Occipital lobe (tissue), 1 donor: ENCODE measurements at regions not wholly inside any gene's neighbourhood (a gene's known extent, or its start where the extent isn't known, plus 50 kb on each side); places are given as distances from the start of the nearest gene placed in this dataset.
"Not testable (repeated sequence)": the region's sequence is repeated elsewhere in the genome, so short reads cannot be mapped to it uniquely, and the experiment has no call there.

ENCODE experiments used
- DNase-seq: peaks from one replicate; lab custom pipeline; 2025; lab: John Stamatoyannopoulos, UW

DNA sequence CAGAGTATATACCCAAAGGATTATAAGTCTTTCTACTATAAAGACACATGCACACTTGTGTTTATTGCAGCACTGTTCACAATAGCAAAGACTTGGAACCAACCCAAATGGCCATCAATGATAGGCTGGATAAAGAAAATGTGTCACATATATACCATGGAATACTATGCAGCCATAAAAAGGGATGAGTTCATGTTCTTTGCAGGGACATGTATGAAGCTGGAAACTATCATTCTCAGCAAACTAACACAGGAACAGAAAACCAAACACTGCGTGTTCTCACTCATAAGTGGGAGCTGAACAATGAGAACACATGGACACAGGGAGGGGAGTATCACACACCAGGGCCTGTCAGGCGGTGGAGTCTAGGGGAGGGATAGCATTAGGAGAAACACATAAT, 281.7 kb upstream of the MEF2C start:
- not testable (repeated sequence) for DNase-seq

DNA sequence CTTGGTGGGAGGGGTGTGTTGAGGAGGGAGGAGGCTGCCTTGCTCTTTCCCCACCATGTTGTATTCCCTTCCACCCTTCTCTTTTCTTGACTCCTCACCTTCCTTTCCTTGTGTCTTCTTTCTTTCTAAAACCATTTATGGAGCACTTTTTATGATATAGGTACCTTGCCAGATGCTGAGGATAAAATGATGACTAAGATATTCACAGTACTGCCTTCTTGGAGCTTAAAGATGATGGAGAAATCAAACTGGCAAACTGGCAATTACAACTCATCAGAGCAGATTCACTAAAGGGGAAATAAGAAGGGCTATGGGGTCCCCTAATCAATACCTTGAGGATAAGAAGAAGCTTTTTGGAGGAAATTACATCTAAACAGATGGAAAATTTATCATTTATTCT, 273.2 kb upstream of the MEF2C start:
- DNase-seq = no peak

DNA sequence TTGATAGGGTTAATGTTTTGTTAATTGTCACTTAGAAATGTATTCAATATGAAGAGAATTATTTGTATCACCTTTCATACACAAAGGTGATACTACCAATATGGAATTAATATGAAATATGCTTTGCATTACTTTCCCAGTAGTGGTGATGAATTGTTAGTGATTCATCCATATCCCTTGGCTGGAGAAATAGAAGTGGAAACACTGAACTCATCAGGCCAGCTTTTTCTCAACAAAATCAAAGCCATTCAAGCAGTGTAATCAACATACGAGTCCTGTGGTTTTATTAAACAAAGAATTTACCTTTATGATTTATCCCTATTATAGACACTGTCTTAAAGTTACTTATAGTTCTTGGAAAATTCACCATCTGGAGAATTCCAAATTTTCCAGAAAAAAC, 264.0 kb upstream of the MEF2C start:
- DNase-seq = no peak

DNA sequence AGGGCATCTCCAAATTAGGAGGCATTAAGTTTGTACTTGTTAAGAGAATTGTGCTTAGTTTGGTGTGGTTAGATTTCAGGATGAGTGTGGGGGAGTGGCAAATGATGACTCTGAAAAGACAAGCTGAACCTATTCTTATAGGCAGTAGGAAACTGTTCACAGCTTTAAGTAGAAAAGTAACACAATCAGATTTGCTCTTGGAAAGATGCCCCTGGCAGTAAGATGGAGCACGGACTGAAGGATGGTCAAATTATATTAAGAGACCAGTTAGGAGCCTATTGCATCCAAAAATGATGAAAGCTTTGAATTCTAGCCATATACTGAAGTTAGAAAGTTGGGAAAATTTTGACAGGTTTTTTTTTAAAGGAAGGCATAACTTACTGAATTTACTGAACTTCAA, 254.2 kb upstream of the MEF2C start:
- DNase-seq = no peak

DNA sequence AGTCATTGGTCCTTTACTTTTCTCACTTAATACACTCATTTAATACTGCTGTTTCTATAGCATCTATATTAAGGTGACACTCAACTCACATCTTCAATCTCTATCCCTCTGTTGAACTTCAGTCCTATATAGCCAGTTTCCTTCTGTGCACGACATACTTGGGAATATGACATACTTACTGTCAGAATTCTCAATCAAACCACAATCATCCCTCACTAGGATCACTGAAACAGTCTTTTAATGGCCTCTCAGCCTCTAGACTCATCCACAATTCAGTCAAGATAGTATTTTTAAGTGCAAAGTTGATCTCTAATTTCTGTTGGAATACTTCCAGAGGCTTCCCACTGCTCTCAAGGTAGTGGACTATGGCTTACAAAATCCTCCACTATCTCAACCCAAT, 251.0 kb upstream of the MEF2C start:
- DNase-seq = no peak

DNA sequence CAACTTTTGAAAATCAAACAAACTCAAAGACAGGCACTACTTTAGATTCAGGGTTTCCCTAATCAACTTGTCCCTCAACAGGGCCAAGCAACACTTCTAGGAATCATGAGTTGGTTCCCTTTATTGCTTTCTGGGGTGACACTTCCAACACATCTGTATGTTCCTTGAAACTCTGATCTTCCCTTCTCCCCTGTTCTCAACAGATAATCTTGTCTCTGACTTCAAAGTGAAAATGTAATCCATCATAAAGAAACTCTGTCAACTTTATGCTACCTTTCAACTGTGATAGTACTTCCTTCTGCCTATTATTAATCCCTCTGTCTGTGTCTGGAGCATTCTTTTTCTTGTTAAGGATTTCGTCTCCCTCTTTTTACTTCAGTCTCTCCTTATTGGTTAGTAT, 250.1 kb upstream of the MEF2C start:
- DNase-seq = no peak

DNA sequence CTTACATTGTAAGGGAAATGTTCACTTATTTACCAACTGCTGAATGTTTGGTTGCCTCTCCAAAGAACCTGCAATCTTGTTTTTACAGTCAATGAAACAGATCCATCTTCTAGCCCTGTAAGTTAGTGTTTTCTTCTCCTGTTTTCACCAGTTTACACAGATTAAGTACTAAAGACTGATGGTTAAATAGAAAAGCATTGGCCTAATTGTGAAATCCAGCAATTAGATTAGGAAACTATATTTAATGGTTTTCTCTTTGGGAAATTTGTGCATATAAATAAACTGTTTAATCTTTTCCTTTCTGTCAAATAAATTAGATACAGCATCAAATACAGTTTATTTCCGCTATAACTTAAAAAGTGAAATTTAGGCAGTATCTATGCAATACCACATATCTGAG, 247.9 kb upstream of the MEF2C start:
- DNase-seq = no peak

DNA sequence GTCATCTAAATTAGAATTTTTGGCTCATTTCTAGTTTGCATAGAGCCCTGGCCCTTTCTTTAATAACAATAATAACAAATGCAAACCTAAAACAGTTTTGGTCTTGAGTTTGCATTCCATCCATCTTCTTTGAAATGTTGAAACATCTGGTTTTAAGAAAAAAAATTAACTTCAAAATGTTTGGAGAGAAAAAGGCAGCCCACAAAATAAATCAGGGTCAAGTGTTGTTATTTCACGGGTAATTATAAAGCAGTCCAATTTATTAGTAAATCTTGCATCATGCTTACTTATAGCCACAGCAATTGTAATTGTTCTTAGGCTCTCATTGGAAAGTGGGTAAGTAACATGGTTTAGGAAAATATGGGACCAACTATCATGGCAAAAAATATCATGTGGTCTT, 247.0 kb upstream of the MEF2C start:
- DNase-seq = no peak

DNA sequence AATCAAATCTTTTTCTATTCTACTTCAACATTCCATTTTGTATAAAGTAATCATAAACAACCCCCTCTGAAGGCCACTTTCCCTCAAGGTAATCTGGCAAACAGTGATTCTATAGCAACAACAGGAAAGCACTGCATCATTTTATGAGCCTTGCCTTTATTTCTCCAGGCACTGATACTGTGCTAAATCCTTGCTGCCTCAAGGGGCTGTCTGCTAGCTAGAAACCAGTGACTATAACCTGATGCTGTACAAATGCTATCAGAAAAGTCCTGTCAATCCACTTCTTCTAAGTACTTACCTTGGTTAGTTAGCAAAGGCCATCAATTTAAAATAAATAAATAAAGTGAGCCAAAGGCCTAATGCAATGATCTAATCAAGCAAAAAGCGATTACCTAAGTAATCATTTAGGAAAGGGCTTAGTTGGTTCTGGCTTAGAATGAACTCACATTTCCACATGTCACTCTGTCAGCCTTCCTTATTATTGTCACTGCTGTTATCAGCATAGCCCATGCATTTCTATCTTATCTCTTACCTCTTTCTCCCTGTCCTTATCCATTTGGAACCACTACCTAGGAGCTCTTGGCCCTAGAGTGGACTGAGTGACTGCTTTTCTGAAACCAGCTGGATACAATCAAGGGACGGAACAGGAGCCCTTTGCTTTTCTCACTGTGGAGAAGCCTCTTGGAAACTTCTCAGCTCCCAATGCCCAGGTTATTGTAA, 246.1 kb upstream of the MEF2C start:
- no peak for DNase-seq

DNA sequence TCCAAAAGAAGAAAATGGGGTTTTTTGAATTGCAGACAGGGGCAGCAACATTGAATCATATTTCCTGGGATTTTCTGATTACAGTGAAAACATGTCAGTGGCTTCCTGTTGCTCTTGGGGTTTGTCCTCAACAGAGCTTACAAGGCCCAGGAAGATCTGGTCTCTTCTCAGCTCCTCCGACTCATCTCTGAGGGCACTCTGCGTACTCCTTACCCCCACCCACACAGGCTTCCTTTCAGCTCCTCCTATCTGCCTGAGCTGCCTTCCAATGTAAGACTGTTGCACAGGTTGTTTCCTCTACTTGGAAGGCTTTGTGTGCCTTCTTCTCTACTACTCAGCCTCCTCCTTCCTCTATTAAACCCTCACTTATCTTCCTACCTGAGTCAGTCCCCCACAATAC, 245.1 kb upstream of the MEF2C start:
- no peak for DNase-seq

DNA sequence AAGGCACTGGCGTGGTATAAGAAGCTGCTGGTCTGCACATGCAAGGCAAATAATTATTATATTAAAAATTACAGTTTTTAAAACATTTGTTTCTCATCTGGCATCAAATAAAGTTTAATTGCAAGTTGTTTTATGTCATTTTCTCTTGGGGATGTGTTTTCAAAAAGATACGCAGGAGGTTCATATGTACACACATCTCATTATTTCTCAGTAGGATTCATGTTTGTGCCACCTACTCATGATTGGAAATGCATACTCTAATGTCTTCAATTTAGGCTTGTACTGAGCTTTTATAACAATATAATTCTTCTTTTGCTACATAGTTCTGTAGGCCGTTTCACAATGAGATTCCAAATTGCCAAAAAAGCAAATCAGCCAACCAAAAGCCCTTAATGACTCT, 244.2 kb upstream of the MEF2C start:
- no peak for DNase-seq

DNA sequence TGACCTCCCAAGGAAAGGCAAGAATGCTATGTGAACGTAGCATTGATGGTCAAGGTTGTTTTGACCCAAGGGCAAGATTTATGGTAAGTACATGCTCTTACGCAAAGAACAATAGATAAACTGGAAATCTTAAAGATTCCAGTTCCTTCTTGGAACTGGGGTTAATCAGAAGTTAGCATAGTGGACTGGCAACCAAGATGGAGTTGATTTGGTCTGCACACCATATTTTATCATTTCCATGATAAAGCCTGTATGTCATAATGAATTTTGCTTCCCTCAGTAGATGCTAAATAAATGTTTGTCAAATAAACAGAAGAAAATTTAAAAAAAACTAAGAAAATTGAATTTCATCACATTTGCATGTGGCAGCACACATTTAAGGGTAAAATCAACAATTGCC, 242.4 kb upstream of the MEF2C start:
- DNase-seq = no peak

DNA sequence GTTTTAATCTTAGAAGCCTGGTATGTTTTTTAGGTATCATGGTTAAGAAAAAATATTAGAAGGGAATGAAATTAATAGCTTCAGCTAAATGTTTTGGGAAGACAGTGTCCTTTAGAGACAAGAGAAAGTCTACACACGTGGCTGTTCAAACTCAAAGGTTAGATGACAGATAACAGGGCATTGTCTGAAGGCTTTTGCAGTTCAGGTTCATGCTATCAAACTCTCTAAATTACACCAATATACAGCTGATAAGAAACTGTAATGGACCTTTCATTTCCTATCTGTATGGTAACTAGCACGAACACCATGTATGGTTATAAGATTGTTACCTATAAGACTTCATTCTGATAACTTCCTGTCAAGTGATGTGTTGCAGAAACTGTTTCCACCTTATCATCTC, 240.6 kb upstream of the MEF2C start:
- no peak for DNase-seq

DNA sequence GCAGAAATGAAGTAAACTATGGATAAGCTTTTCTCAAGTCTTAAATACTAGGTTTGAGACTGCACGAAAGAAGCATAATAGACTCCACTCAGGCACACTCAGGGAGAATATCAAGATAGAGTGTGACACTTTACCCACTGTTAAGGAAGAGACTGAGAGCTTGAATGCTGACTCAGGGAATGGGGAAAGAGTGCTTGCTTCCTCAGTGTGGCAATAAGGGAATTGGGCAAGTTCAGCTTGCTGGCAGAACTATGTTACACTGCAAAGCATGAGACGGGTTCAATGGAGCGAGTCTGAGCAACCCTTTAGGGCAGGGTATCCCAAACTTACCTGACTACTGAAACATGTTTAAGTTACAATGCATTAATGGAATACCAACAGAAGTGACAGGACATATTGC, 237.7 kb upstream of the MEF2C start:
- no peak for DNase-seq

DNA sequence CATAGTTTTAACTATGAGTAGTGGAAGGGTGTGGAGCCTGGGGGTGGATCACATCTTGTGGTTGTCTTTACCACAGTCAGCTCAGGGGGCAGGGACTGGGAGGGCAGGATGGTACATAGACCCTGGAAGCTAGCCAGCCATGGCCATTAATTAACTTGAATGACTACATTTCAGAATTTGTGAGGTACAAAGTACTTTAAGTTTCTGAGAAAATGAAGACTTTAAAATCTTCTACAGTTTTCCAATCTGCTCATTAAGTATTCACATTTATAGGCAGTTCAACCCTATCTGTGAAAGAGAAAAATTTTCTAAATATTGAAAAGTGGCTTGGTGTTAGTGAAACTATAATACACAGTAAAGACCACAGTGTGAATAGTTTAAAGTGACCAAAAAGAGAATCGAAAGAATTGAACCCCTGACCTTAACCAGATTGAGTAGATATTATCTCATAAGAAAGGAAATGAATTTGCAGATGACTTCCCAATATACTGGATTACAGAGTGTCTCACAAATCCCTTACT, 234.2 kb upstream of the MEF2C start:
- DNase-seq = no peak

DNA sequence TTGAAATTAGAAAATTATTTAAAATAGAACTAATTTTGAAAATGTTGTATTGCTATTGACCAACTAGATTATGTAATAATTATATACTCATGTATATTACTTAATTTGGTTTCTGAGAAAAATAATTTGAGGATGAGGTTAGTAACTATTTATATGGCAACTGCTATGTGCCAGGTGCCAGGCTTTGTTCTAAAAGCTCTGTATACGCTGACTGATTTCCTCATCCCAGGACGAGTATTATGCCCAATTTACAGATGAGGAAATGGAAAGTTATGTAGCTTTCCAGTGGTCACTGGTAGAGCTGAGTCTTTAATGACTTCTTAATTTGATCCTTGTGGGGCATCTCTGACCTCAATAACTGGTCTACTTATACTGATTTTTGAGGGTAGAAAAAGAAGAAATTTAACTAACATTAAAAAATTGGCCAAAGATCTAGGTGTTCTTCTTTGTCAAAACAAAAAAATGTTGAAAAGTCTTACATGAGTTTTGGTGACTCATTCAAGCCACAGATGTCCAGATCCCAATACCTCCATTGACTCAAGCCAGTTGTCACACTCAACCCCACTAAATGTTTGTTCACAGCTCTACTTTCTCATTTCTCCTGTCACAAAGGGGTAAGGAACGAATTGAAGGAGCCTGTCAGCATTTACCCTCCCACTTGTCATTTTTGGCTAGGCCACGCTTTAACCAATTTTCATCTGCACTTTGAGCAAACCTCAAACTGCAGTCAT, 228.1 kb upstream of the MEF2C start:
- no peak for DNase-seq

DNA sequence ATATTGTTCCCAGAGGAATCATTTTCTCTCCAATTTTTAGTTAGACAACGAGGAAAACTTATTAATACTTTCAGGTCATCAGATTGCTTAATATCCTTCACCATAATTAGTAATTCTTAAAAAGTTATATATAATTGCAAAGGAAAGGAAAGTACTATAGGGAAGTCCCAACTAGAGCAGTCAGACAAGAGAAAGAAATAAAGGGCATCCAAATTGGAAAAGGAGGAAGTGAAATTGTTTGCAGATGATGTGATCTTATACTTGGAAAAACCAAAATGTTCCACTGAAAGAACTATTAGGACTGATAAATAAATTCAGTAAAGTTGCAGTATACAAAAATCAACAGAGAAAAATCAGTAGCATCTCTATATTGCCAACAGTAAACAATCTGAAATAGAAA, 223.5 kb upstream of the MEF2C start:
- no peak for DNase-seq

DNA sequence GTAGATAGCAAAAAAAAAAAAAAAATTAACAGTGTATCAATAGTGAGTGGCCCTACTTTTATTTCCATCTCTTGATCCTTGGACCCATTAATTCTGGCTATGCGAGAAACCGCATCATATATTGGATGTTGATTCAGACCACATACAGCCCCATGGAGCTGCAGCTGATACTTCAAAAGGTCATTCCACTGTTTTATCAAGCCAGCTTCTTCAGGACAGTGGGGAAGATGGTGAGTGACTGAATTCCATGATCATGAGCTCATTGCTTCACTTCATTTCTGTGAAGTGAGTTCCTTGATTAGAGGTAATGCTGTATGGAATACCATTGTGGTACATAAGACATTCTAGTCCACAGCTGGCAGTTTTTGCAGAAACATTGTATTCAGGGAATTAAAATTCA, 222.9 kb upstream of the MEF2C start:
- DNase-seq = no peak

DNA sequence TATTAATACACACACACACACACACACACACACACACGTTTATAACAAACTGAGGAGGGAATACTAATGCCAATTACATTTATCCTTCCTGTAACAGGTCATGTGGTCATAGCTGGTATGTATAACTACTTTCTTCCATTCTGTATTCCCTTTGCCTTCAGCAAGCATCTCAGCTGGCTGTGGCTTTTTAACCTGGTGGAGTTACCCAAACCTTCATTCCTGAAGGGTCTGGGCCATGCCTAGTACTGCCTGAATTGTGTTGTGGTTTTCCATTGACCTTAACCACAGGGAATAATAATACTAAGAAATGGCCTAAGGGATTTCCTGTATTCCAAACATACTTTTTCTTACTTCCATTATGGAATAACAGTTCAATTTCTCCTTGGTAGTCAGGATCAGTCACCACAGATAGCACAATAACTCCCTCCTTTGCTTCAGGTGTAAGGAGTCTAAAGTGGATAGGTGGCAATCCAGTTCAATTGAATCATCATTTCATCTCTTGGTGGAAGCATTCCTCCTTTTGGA, 222.2 kb upstream of the MEF2C start:
- no peak for DNase-seq

DNA sequence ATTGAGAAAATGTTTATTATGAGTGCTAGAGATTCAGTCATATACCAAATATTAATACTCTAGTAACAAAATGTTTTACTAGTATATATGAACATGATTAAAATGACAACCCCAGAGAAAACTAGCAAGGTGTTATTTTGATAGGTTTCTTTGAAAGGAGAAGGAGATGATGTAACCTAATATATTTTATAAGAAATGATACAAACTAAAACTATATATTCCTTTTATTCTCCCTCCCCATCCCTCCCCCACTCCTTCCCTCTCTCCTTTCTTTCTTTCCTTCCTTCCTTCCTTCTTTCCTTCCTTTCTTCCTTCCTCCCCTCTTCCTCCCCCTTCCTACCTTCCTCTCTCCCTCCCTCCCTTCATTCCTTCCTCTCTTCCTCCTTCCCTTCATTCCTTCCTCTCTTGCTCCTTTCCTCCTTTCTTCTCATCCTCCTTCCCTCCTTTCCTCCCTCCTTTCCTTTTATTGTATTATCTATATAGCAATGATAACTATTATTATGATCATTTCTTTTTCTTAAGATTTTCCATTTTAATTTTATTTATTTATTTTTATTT, 215.3 kb upstream of the MEF2C start:
- DNase-seq = no peak

DNA sequence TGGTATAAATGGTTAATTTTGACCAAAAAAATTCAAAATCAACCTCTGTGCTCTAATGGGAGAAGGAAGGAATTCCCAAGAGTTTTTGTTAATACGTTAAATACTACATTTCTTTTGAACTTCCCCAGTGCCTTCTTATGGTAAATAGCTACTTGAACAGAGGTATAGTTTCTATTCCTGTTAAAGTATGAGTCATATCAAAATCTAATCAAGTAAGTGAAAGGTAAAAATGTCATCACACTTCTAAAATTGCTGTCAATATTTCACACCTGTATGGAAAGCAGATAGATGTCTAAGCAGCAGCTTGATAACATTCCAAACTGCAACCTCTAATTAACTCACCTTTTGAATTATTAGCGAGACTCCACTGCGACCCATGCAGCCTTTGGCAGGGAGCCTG, 214.1 kb upstream of the MEF2C start:
- DNase-seq = no peak

DNA sequence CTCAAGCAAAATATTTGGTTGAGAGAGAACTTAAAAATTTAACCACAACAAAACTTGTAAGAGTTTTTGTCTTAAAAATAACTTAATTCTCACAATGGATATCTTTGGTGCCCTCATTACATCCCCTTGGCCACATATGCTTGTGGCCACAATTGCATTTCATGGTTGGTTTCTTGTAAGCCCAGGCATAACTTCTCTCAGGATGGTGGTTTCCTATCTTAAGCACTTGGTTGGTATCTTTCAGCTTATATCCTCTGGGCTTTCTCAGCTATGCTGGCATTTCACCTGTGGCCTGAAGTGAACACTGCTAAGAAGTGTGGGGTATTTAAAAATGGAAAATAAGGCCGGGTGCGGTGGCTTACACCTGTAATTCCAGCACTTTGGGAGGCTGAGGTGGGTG, 212.4 kb upstream of the MEF2C start:
- no peak for DNase-seq

DNA sequence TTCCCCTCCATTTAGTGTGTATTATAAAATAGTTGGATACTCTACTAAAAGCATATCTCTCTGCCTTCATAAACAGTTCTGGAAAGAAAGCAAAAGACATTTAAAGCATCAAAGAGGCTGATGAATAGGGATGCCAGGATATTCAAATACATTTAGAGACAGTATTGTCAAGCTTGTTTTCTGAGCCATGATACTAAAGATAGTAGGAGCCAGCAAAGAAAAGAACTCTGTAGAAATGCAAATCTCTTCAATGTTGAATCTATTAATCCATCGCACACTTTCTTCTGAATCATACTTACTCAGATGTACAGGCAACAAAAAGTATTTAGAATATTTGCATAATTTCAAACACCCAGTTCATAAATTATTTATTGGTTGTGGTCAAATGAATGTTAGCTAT, 207.1 kb upstream of the MEF2C start:
- DNase-seq = no peak
